ENCODE measurements at regions not wholly inside any gene's neighbourhood (a gene's known extent, or its start where the extent isn't known, plus 50 kb on each side); places are given as distances from the start of the nearest gene placed in this dataset.
A peak's percentile ranks its signal among the peaks of the same experiment; 100 is the strongest.

DNA sequence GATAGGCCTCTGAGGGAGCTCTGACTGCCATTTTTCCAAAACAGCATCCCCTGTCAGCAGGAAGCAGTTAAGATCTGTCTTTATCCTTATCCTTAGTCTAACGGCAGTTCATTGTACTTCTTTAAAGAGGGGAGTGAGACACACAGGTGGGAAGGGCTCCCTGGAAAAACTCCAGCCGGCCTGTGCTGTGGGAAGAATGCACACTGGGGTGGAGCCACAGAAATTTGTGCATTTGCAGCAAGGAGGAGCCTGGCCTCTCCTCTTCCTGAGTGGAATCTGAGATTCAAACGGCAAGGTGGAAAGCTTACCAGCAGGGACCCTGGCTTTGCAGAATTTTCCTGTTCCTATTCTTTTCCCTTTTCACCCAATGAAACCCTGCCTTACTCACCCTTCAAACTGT, 1209.4 kb downstream of the ROBO2 start:
- H3K36me3 ChIP-seq (ENCODE audit: control insufficient read depth, insufficient read depth, low read length), result no peaks in the 10 kb centered on the region
- no peaks in the 10 kb centered on the region for H3K4me1 ChIP-seq (ENCODE audit: control insufficient read depth, extremely low read depth, insufficient read depth, low read length)
- no peak overlapping the region for H3K9ac ChIP-seq (ENCODE audit: insufficient read depth, low read length)
- no peaks in the 10 kb centered on the region for H3K9me3 ChIP-seq (ENCODE audit: control insufficient read depth, insufficient read depth, low read depth, low read length)
- no peak overlapping the region for H3K4me2 ChIP-seq (ENCODE audit: extremely low read depth, insufficient read depth, low read length)
- TF ChIP-seq EZH2 (IDR thresholded peaks at IDR 0.05; ENCODE audit: low read length, missing control alignments), result no peak
- TF ChIP-seq, protein P1, sequence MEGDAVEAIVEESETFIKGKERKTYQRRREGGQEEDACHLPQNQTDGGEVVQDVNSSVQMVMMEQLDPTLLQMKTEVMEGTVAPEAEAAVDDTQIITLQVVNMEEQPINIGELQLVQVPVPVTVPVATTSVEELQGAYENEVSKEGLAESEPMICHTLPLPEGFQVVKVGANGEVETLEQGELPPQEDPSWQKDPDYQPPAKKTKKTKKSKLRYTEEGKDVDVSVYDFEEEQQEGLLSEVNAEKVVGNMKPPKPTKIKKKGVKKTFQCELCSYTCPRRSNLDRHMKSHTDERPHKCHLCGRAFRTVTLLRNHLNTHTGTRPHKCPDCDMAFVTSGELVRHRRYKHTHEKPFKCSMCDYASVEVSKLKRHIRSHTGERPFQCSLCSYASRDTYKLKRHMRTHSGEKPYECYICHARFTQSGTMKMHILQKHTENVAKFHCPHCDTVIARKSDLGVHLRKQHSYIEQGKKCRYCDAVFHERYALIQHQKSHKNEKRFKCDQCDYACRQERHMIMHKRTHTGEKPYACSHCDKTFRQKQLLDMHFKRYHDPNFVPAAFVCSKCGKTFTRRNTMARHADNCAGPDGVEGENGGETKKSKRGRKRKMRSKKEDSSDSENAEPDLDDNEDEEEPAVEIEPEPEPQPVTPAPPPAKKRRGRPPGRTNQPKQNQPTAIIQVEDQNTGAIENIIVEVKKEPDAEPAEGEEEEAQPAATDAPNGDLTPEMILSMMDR (conservative IDR thresholded peaks at IDR 0.05 in 1 of 2, IDR thresholded peaks at IDR 0.05 in 1 of 2; ENCODE audit: low read depth in 1 of 2, low read length in 2 of 2), result no peak
- H3K4me3 ChIP-seq (replicated peaks in 1 of 4; ENCODE audit: control extremely low read depth in 1 of 4, insufficient read depth in 1 of 4, low read depth in 3 of 4, low read length in 4 of 4), result no peak overlapping the region
- no peaks in the 10 kb centered on the region for H4K20me1 ChIP-seq (ENCODE audit: control insufficient read depth, extremely low read depth, insufficient read depth, low read length)
- H3K27ac ChIP-seq (ENCODE audit: insufficient read depth, low read length), result no peak overlapping the region
- no peak for DNase-seq (ENCODE audit: low read depth in 2 of 2)
- no peaks in the 10 kb centered on the region for H3K27me3 ChIP-seq (ENCODE audit: control insufficient read depth, insufficient read depth, low read length)
- H2AFZ ChIP-seq (ENCODE audit: low read length), result peak overlapping the region; percentile 10
- H3K79me2 ChIP-seq (ENCODE audit: control insufficient read depth, insufficient read depth, low read length), result no peaks in the 10 kb centered on the region

DNA sequence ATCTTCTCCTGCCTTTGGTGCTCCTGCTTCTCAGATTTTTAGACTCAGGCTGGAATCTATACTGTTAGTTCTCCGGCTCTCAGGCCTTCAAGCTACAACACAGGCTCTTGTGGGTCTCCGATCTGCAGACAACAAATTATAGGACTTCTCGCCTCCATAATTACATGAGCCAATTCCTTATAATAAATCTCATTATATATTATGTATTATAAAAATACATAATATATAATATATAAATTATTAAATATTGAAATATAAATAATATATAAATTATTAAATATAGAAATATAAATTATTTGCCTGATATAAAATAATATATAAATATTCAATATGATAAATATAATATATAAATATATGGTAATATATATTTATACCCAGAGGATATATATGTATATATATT, 1214.0 kb downstream of the ROBO2 start:
- Histone ChIP-seq H3K27me3 (ENCODE audit: control insufficient read depth, insufficient read depth, low read length) (no peaks in the 10 kb centered on the region), H3K4me1 (ENCODE audit: control insufficient read depth, extremely low read depth, insufficient read depth, low read length) (peaks cover 7% of the 10 kb centered on the region), H3K9ac (ENCODE audit: insufficient read depth, low read length) (no peak overlapping the region), H2AFZ (ENCODE audit: low read length) (no peak overlapping the region), H3K36me3 (ENCODE audit: control insufficient read depth, insufficient read depth, low read length) (no peaks in the 10 kb centered on the region), H3K27ac (ENCODE audit: insufficient read depth, low read length) (no peak overlapping the region), H4K20me1 (ENCODE audit: control insufficient read depth, extremely low read depth, insufficient read depth, low read length) (no peaks in the 10 kb centered on the region), H3K4me3 (replicated peaks in 1 of 4; ENCODE audit: control extremely low read depth in 1 of 4, insufficient read depth in 1 of 4, low read depth in 3 of 4, low read length in 4 of 4) (no peak overlapping the region), H3K4me2 (ENCODE audit: extremely low read depth, insufficient read depth, low read length) (no peak overlapping the region), H3K9me3 (ENCODE audit: control insufficient read depth, insufficient read depth, low read depth, low read length) (no peaks in the 10 kb centered on the region), H3K79me2 (ENCODE audit: control insufficient read depth, insufficient read depth, low read length) (no peaks in the 10 kb centered on the region)
- no peak for DNase-seq (ENCODE audit: low read depth in 2 of 2)
- TF ChIP-seq, protein P1 (conservative IDR thresholded peaks at IDR 0.05 in 1 of 2, IDR thresholded peaks at IDR 0.05 in 1 of 2; ENCODE audit: low read depth in 1 of 2, low read length in 2 of 2), result no peak
- no peak for TF ChIP-seq EZH2 (IDR thresholded peaks at IDR 0.05; ENCODE audit: low read length, missing control alignments)

DNA sequence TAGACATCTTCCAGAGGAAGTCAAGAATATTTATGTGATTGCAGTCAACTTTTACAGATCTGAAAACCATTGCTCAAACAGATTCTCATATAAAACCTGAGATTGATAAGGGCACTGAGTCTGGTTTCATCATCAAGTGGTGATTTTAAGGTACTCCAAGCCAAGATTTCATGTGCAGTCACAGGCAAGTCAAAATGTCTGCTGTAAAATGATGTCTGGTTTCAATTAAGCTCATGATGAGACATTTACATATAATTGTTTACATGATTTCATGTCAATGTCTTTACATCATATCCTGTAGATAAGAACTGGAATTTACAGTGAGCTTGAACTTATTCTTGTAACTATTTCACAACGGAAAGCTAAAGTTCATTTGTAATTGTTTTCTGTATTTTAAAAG, 1215.5 kb downstream of the ROBO2 start:
- peaks cover 9% of the 10 kb centered on the region for H3K4me1 ChIP-seq (ENCODE audit: control insufficient read depth, extremely low read depth, insufficient read depth, low read length)
- peak; percentile 74 to 81 for DNase-seq (ENCODE audit: low read depth in 2 of 2)
- H3K4me3 ChIP-seq (replicated peaks in 1 of 4; ENCODE audit: control extremely low read depth in 1 of 4, insufficient read depth in 1 of 4, low read depth in 3 of 4, low read length in 4 of 4), result no peak overlapping the region
- H2AFZ ChIP-seq (ENCODE audit: low read length), result no peak overlapping the region
- H4K20me1 ChIP-seq (ENCODE audit: control insufficient read depth, extremely low read depth, insufficient read depth, low read length), result no peaks in the 10 kb centered on the region
- no peaks in the 10 kb centered on the region for H3K36me3 ChIP-seq (ENCODE audit: control insufficient read depth, insufficient read depth, low read length)
- H3K4me2 ChIP-seq (ENCODE audit: extremely low read depth, insufficient read depth, low read length), result no peak overlapping the region
- H3K9ac ChIP-seq (ENCODE audit: insufficient read depth, low read length), result no peak overlapping the region
- no peaks in the 10 kb centered on the region for H3K79me2 ChIP-seq (ENCODE audit: control insufficient read depth, insufficient read depth, low read length)
- H3K27ac ChIP-seq (ENCODE audit: insufficient read depth, low read length), result peak overlapping the region; percentile 44
- H3K9me3 ChIP-seq (ENCODE audit: control insufficient read depth, insufficient read depth, low read depth, low read length), result no peaks in the 10 kb centered on the region
- no peak for TF ChIP-seq EZH2 (IDR thresholded peaks at IDR 0.05; ENCODE audit: low read length, missing control alignments)
- TF ChIP-seq, protein P1 (conservative IDR thresholded peaks at IDR 0.05 in 1 of 2, IDR thresholded peaks at IDR 0.05 in 1 of 2; ENCODE audit: low read depth in 1 of 2, low read length in 2 of 2), result no peak
- H3K27me3 ChIP-seq (ENCODE audit: control insufficient read depth, insufficient read depth, low read length), result no peaks in the 10 kb centered on the region

All from fibroblast of lung (primary cell).